KMS-11 (cell line): ENCODE measurements at regions not wholly inside any gene's neighbourhood (a gene's known extent, or its start where the extent isn't known, plus 50 kb on each side); places are given as distances from the start of the nearest gene placed in this dataset.

Experiments
- H2AFZ ChIP-seq: fragments of 200-600 bp; sonication (generic); 2 replicates; pipeline ENCODE4 v1.6.1; 2016; ENCODE audit warnings: antibody characterized with exemption, mixed run types, low read depth
- H3K27ac ChIP-seq: fragments of 200-600 bp; sonication (generic); 2 replicates; pipeline ENCODE4 v1.6.1; 2016; ENCODE audit warnings: mild to moderate bottlenecking, mixed run types
- H3K27me3 ChIP-seq: fragments of 200-600 bp; sonication (generic); 2 replicates; pipeline ENCODE4 v1.6.1; 2017; ENCODE audit warnings: mild to moderate bottlenecking, low read depth, mixed run types, moderate library complexity; ENCODE audit not compliant: insufficient read depth
- H3K36me3 ChIP-seq: fragments of 200-600 bp; sonication (generic); 2 replicates; pipeline ENCODE4 v1.6.1; 2017; ENCODE audit warnings: mild to moderate bottlenecking, mixed run types; ENCODE audit not compliant: insufficient read depth
- H3K4me1 ChIP-seq: fragments of 200-600 bp; sonication (generic); 2 replicates; pipeline ENCODE4 v1.6.1; 2016; ENCODE audit warnings: mild to moderate bottlenecking, low read depth, mixed run types; ENCODE audit not compliant: poor library complexity, severe bottlenecking
- H3K4me2 ChIP-seq: fragments of 200-600 bp; sonication (generic); 2 replicates; pipeline ENCODE4 v1.7.0; 2016; ENCODE audit warnings: mild to moderate bottlenecking, mixed run types
- H3K4me3 ChIP-seq: fragments of 200-600 bp; sonication (generic); IDR thresholded peaks from 2 replicates; pipeline ENCODE4 v1.6.1; 2017; ENCODE audit warnings: low read depth, low read length, mixed read lengths; ENCODE audit not compliant: insufficient read depth
- H3K79me2 ChIP-seq: fragments of 200-600 bp; sonication (generic); 2 replicates; pipeline ENCODE4 v1.6.1; 2016; ENCODE audit warnings: low read depth, mixed run types; ENCODE audit not compliant: insufficient read depth
- H3K9ac ChIP-seq: fragments of 200-600 bp; sonication (generic); 2 replicates; pipeline ENCODE4 v1.6.1; 2016; ENCODE audit warnings: mild to moderate bottlenecking, mixed run types
- H4K20me1 ChIP-seq: fragments of 200-600 bp; sonication (generic); 2 replicates; pipeline ENCODE4 v1.6.1; 2016; ENCODE audit warnings: mild to moderate bottlenecking, mixed run types; ENCODE audit not compliant: insufficient read depth
- CTCF ChIP-seq: fragments of 200-600 bp; sonication (generic); conservative IDR thresholded peaks from 2 replicates; pipeline ENCODE4 v1.6.1; 2017; ENCODE audit warnings: low read depth, mild to moderate bottlenecking, antibody characterized with exemption, low read length, moderate library complexity, mixed read lengths

GRCh38 chr16:86984991-86985647, 332.1 kb downstream of the C16orf95 start:
- no peaks in the 10 kb centered on the region for H3K79me2 ChIP-seq
- no peaks in the 10 kb centered on the region for H4K20me1 ChIP-seq
- H2AFZ ChIP-seq = no peak overlapping the region
- H3K9ac ChIP-seq = no peak overlapping the region
- no peaks in the 10 kb centered on the region; the same call in 1 of the 2 replicates for H3K27me3 ChIP-seq
- TF ChIP-seq CTCF = no peak
- H3K4me2 ChIP-seq = no peak overlapping the region
- H3K27ac ChIP-seq = no peak overlapping the region
- H3K4me1 ChIP-seq = no peaks in the 10 kb centered on the region
- H3K4me3 ChIP-seq = no peak overlapping the region
- no peaks in the 10 kb centered on the region for H3K36me3 ChIP-seq

- no peaks in the 10 kb centered on the region for H4K20me1 ChIP-seq
- H3K4me3 ChIP-seq = no peak overlapping the region
- no peak overlapping the region for H3K4me2 ChIP-seq
- no peak overlapping the region for H3K27ac ChIP-seq
- H3K27me3 ChIP-seq = no peaks in the 10 kb centered on the region; the same call in 1 of the 2 replicates
- H3K9ac ChIP-seq = no peak overlapping the region
- no peaks in the 10 kb centered on the region for H3K79me2 ChIP-seq
- no peaks in the 10 kb centered on the region for H3K4me1 ChIP-seq
- no peaks in the 10 kb centered on the region for H3K36me3 ChIP-seq
- H2AFZ ChIP-seq = no peak overlapping the region
- no peak for TF ChIP-seq CTCF
These were observed 331.6 kb downstream of the C16orf95 start for GRCh38 chr16:86985648-86986015.

GRCh38 chr16:86986136-86986535, 331.1 kb downstream of the C16orf95 start:
- H3K4me2 ChIP-seq = no peak overlapping the region
- H3K36me3 ChIP-seq = no peaks in the 10 kb centered on the region
- no peak for TF ChIP-seq CTCF
- no peak overlapping the region for H2AFZ ChIP-seq
- H4K20me1 ChIP-seq = no peaks in the 10 kb centered on the region
- peaks cover 2% of the 10 kb centered on the region; the same call in 1 of the 2 replicates for H3K27me3 ChIP-seq
- no peak overlapping the region for H3K4me3 ChIP-seq
- no peaks in the 10 kb centered on the region for H3K4me1 ChIP-seq
- no peak overlapping the region for H3K9ac ChIP-seq
- H3K79me2 ChIP-seq = no peaks in the 10 kb centered on the region
- H3K27ac ChIP-seq = no peak overlapping the region

- Histone ChIP-seq H3K79me2 (no peaks in the 10 kb centered on the region), H3K4me2 (no peak overlapping the region), H3K4me1 (no peaks in the 10 kb centered on the region), H3K27me3 (peaks cover 4% of the 10 kb centered on the region; the same call in 1 of the 2 replicates), H3K9ac (no peak overlapping the region), H4K20me1 (no peaks in the 10 kb centered on the region), H3K27ac (no peak overlapping the region), H2AFZ (no peak overlapping the region), H3K36me3 (no peaks in the 10 kb centered on the region), H3K4me3 (no peak overlapping the region)
- no peak for TF ChIP-seq CTCF
These were observed 330.2 kb downstream of the C16orf95 start for GRCh38 chr16:86986809-86987487.
